ENCODE measurements at regions not wholly inside any gene's neighbourhood (a gene's known extent, or its start where the extent isn't known, plus 50 kb on each side); places are given as distances from the start of the nearest gene placed in this dataset.

- H3K4me1 ChIP-seq (ENCODE audit: insufficient read depth) = no peaks in the 10 kb centered on the region
- H3K36me3 ChIP-seq = no peaks in the 10 kb centered on the region
- 25 to 36% (median 34%) methylated on average over 2 of the region's 2 CpGs for WGBS, 3 donors
- no peak for DNase-seq
- no peak overlapping the region for H3K27ac ChIP-seq
- intact Hi-C loops (cut with DNase I) = no loop called here
- no peaks in the 10 kb centered on the region for H3K9me3 ChIP-seq
- no peak for TF ChIP-seq POLR2A (IDR thresholded peaks at IDR 0.05)
- TF ChIP-seq EP300 (IDR thresholded peaks at IDR 0.05) = no peak
- no peak for TF ChIP-seq CTCF (IDR thresholded peaks at IDR 0.05)
- H3K27me3 ChIP-seq = no peaks in the 10 kb centered on the region
- no peak overlapping the region for H3K4me3 ChIP-seq
Measured at GRCh38 chr18:43534511-43534910, 257.2 kb upstream of the SYT4 start.

- H3K27ac ChIP-seq = no peak overlapping the region
- intact Hi-C loops (cut with DNase I) = no loop called here
- DNase-seq = no peak
Measured at GRCh38 chr18:43539862-43540261, 262.6 kb upstream of the SYT4 start.

GRCh38 chr18:43542016-43542415 lies 264.7 kb upstream of the SYT4 start:
- DNase-seq = no peak
- Histone ChIP-seq H3K4me1 (ENCODE audit: insufficient read depth) (no peaks in the 10 kb centered on the region), H3K27me3 (no peaks in the 10 kb centered on the region), H3K36me3 (no peaks in the 10 kb centered on the region), H3K4me3 (no peak overlapping the region), H3K27ac (no peak overlapping the region), H3K9me3 (no peaks in the 10 kb centered on the region)
- no peak for TF ChIP-seq CTCF (IDR thresholded peaks at IDR 0.05)
- TF ChIP-seq POLR2A (IDR thresholded peaks at IDR 0.05) = no peak
- TF ChIP-seq EP300 (IDR thresholded peaks at IDR 0.05) = no peak
- 61 to 75% (median 73%) methylated on average over 6 of the region's 6 CpGs for WGBS, 3 donors
- intact Hi-C loops (cut with DNase I) = no loop called here

More at GRCh38 chr18:43539862-43540261, 262.6 kb upstream of the SYT4 start:
- H3K27me3 ChIP-seq = no peaks in the 10 kb centered on the region
- no peaks in the 10 kb centered on the region for H3K9me3 ChIP-seq
- H3K36me3 ChIP-seq = no peaks in the 10 kb centered on the region
- no peaks in the 10 kb centered on the region for H3K4me1 ChIP-seq (ENCODE audit: insufficient read depth)
- 3 to 29% (median 10%) methylated on average over 1 of the region's 1 CpG for WGBS, 3 donors
- TF ChIP-seq POLR2A (IDR thresholded peaks at IDR 0.05) = no peak
- TF ChIP-seq EP300 (IDR thresholded peaks at IDR 0.05) = no peak
- TF ChIP-seq CTCF (IDR thresholded peaks at IDR 0.05) = no peak
- no peak overlapping the region for H3K4me3 ChIP-seq

- TF ChIP-seq POLR2A (IDR thresholded peaks at IDR 0.05) = no peak
- TF ChIP-seq CTCF (IDR thresholded peaks at IDR 0.05) = no peak
- TF ChIP-seq EP300 (IDR thresholded peaks at IDR 0.05) = no peak
- no peak for DNase-seq
- 73 to 81% (median 79%) methylated on average over 4 of the region's 4 CpGs for WGBS, 3 donors
- Histone ChIP-seq H3K4me3 (no peak overlapping the region), H3K27me3 (no peaks in the 10 kb centered on the region), H3K36me3 (no peaks in the 10 kb centered on the region), H3K9me3 (no peaks in the 10 kb centered on the region), H3K4me1 (ENCODE audit: insufficient read depth) (no peaks in the 10 kb centered on the region), H3K27ac (no peak overlapping the region)
- intact Hi-C loops (cut with DNase I) = no loop called here
Measured at GRCh38 chr18:43543236-43543635, 265.9 kb upstream of the SYT4 start.

- H3K4me3 ChIP-seq = no peak overlapping the region
- H3K36me3 ChIP-seq = no peaks in the 10 kb centered on the region
- no peak for DNase-seq
- WGBS, 3 donors = 21 to 49% (median 49%) methylated on average over 1 of the region's 1 CpG
- H3K27ac ChIP-seq = no peak overlapping the region
- H3K9me3 ChIP-seq = peaks cover 0 to 3% of the 10 kb centered on the region in 2 donors
- H3K4me1 ChIP-seq (ENCODE audit: insufficient read depth) = no peaks in the 10 kb centered on the region
- intact Hi-C loops (cut with DNase I) = no loop called here
- no peaks in the 10 kb centered on the region for H3K27me3 ChIP-seq
- no peak for TF ChIP-seq CTCF (IDR thresholded peaks at IDR 0.05)
- TF ChIP-seq POLR2A (IDR thresholded peaks at IDR 0.05) = no peak
- no peak for TF ChIP-seq EP300 (IDR thresholded peaks at IDR 0.05)
Measured at GRCh38 chr18:43547456-43547855, 270.2 kb upstream of the SYT4 start.
